ENCODE measurements at regions not wholly inside any gene's neighbourhood (a gene's known extent, or its start where the extent isn't known, plus 50 kb on each side); places are given as distances from the start of the nearest gene placed in this dataset.

DNA sequence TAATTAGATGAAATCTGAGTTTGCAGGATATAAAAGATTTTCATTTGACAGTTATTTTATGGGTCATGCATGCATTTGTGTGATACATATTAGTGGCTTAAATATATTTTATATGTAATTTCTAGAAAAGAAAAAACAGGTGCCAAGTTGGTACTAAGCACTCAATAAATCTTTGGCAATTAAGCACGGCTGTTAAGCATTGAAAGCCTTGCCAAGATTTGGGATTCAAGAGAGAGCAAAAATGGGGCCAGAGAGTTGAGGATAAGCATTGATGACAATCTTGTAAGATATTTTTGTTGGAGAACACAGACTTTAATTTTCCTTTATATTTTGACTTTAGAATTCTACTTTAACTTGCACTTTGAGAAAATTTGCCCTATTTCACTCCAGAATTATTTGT lies 249.8 kb upstream of the MAD2L1 start:
- Histone ChIP-seq H3K4me2 (ENCODE audit: insufficient read depth, insufficient read length, low read length) (no peak overlapping the region), H4K5ac (ENCODE audit: insufficient read length, low read depth, low read length) (no peak overlapping the region), H3K14ac (ENCODE audit: insufficient read depth, low read length) (no peak overlapping the region), H3K23me2 (ENCODE audit: insufficient read length, low read depth, low read length, poor library complexity, severe bottlenecking) (no peaks in the 10 kb centered on the region), H2BK5ac (ENCODE audit: insufficient read length, low read length) (no peak overlapping the region), H2AK5ac (ENCODE audit: insufficient read length, low read length) (no peak overlapping the region), H3K4ac (ENCODE audit: low read depth, low read length) (no peak overlapping the region), H3K18ac (ENCODE audit: insufficient read length, low read depth, low read length) (no peak overlapping the region), H3T11ph (ENCODE audit: low read length) (no peak overlapping the region), H4K20me1 (ENCODE audit: control insufficient read depth, insufficient read depth, insufficient read length) (no peaks in the 10 kb centered on the region), H2BK20ac (ENCODE audit: low read depth, low read length, poor library complexity, severe bottlenecking) (no peak overlapping the region), H2AFZ (ENCODE audit: low read length) (no peak overlapping the region), H3K79me2 (ENCODE audit: insufficient read depth, low read length) (no peaks in the 10 kb centered on the region), H4K8ac (replicated peaks; ENCODE audit: insufficient read length, low read depth, low read length) (no peak overlapping the region), H2BK120ac (ENCODE audit: low read depth, low read length, poor library complexity, severe bottlenecking) (no peak overlapping the region), H3K9me3 (ENCODE audit: control insufficient read depth, low read depth, low read length) (no peaks in the 10 kb centered on the region), H4K91ac (ENCODE audit: insufficient read length, low read depth, low read length) (no peak overlapping the region), H3K27me3 (ENCODE audit: insufficient read depth, low read length) (no peaks in the 10 kb centered on the region), H3K23ac (ENCODE audit: insufficient read length, low read depth, low read length) (no peak overlapping the region), H3K27ac (ENCODE audit: insufficient read length, low read depth, low read length) (no peak overlapping the region), H2BK15ac (ENCODE audit: low read depth, low read length) (no peak overlapping the region), H3K4me1 (ENCODE audit: insufficient read depth, low read length) (no peaks in the 10 kb centered on the region), H3K9ac (ENCODE audit: extremely low read depth, insufficient read length, low read length) (no peak overlapping the region), H2BK12ac (ENCODE audit: insufficient read length, low read depth, low read length) (no peak overlapping the region), H3K79me1 (ENCODE audit: insufficient read depth, low read depth, low read length, poor library complexity, severe bottlenecking) (no peaks in the 10 kb centered on the region), H3K56ac (ENCODE audit: insufficient read length, low read depth, low read length) (no peak overlapping the region)
- no peak overlapping the region for H3K4me3 Mint-ChIP-seq
- no peak overlapping the region for H3K27ac Mint-ChIP-seq
- no peaks in the 10 kb centered on the region for H3K36me3 Mint-ChIP-seq (ENCODE audit: insufficient read depth in 1 of 3, low read depth in 3 of 3)
- TF ChIP-seq, protein P1, sequence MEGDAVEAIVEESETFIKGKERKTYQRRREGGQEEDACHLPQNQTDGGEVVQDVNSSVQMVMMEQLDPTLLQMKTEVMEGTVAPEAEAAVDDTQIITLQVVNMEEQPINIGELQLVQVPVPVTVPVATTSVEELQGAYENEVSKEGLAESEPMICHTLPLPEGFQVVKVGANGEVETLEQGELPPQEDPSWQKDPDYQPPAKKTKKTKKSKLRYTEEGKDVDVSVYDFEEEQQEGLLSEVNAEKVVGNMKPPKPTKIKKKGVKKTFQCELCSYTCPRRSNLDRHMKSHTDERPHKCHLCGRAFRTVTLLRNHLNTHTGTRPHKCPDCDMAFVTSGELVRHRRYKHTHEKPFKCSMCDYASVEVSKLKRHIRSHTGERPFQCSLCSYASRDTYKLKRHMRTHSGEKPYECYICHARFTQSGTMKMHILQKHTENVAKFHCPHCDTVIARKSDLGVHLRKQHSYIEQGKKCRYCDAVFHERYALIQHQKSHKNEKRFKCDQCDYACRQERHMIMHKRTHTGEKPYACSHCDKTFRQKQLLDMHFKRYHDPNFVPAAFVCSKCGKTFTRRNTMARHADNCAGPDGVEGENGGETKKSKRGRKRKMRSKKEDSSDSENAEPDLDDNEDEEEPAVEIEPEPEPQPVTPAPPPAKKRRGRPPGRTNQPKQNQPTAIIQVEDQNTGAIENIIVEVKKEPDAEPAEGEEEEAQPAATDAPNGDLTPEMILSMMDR (conservative IDR thresholded peaks at IDR 0.05): no peak
- no peak for DNase-seq
- no peaks in the 10 kb centered on the region for H3K9me3 Mint-ChIP-seq
- H3K4me1 Mint-ChIP-seq: no peaks in the 10 kb centered on the region
- H3K27me3 Mint-ChIP-seq (ENCODE audit: low read depth): no peaks in the 10 kb centered on the region
- WGBS (ENCODE audit: extremely low coverage, insufficient read length, low lambda C conversion rate): no CpG with 5 or more reads among the region's 1 CpG

Measured in H9 (cell line).